Kidney (tissue), 13 donors: ENCODE measurements at regions not wholly inside any gene's neighbourhood (a gene's known extent, or its start where the extent isn't known, plus 50 kb on each side); places are given as distances from the start of the nearest gene placed in this dataset.

Experiments used
- DNase-seq, 5 donors: peaks; one replicate each; pipeline ENCODE4 v3.0.0-alpha.2; 2013 to 2020
- FAIRE-seq: peaks from 2 replicates; lab custom pipeline; 2012; peaks lifted over from hg19 to GRCh38; lab: Jason Lieb, UNC
- H3K27ac ChIP-seq, 2 donors: one replicate each; pipeline ENCODE4 v1.7.0; 2013; ENCODE audit warnings: low read depth in 2 of 2, low read length in 2 of 2, inconsistent platforms in 1 of 2
- H3K27me3 ChIP-seq: one replicate; pipeline ENCODE4 v1.7.1; 2013; ENCODE audit warnings: low read length, inconsistent platforms; ENCODE audit not compliant: control insufficient read depth, insufficient read depth
- H3K36me3 ChIP-seq, 3 donors: one replicate each; pipeline versions ENCODE4 v1.7.0 to v1.7.1; 2013; ENCODE audit warnings: low read length in 3 of 3, control low read depth in 1 of 3, inconsistent platforms in 1 of 3; ENCODE audit not compliant: insufficient read depth in 3 of 3, control insufficient read depth in 2 of 3
- H3K4me1 ChIP-seq, 3 donors: one replicate each; pipeline versions ENCODE4 v1.7.0 to v1.7.1; 2013; ENCODE audit warnings: low read length in 3 of 3, inconsistent platforms in 1 of 3, low read depth in 1 of 3; ENCODE audit not compliant: control insufficient read depth in 2 of 3, insufficient read depth in 2 of 3
- H3K4me3 ChIP-seq, 3 donors: one replicate each; pipeline versions ENCODE4 v1.7.0 to v1.8.1; 2013; ENCODE audit warnings: low read length in 3 of 3, control low read depth in 1 of 3, inconsistent platforms in 1 of 3
- H3K9ac ChIP-seq, 3 donors: one replicate each; pipeline versions ENCODE4 v1.7.0 to v1.7.1; 2013; ENCODE audit warnings: low read length in 3 of 3, control low read depth in 1 of 3, inconsistent platforms in 1 of 3
- H3K9me3 ChIP-seq, 3 donors: one replicate each; pipeline versions ENCODE4 v1.7.0 to v1.7.1; 2013; ENCODE audit warnings: low read length in 3 of 3, control low read depth in 1 of 3, inconsistent platforms in 1 of 3; ENCODE audit not compliant: control insufficient read depth in 2 of 3, insufficient read depth in 1 of 3
- intact Hi-C: fragments of 100-400 bp; cut with DNase I; formaldehyde crosslinking; loops from one replicate; pipeline ENCODE4 v1.11.1; 2022
- TF ChIP-seq, protein P1 (sequence below): IDR thresholded peaks from 3 replicates; pipeline ENCODE4 v1.5.1; 2012; ENCODE audit warnings: mild to moderate bottlenecking, moderate library complexity, borderline replicate concordance; ENCODE audit not compliant: insufficient read depth; ENCODE audit errors: extremely low read depth
- donor health status: control.
- donor health status: control.
- donor health status: control.
- donor health status: control.
- donor health status: control.
- donor health status: DM: yes; HTN: yes; CAD: no.
- donor health status: Normal renal cell carcinoma (clear cell type).

DNA sequence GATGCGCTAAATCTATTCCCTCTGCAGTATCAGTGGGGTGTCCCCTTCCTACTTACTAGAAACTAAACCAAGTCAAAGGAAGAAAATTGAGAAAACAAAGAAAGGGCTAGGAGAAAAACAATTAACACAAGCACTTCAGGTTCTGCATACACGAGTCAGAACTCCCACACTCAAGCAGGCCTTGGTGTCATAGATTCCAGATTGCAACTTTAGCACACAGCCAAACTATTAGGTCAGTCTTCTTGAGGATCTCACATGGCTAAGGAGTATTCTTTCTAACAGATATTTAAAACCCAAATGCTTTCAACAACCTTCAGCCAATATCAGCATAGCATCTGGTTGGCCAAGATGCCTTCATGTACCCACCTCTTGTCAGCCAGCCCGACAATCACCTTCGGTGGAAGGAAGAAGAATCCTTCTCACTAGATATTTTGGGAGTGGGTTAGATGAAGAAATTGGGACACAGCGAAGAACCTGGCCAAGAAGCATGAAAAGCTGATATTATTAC is 340.0 kb downstream of the VPS13C start:
- intact Hi-C loops: no loop called here
- H3K36me3 ChIP-seq: no peaks in the 10 kb centered on the region
- FAIRE-seq (no peak), DNase-seq (no peak)
- H3K27me3 ChIP-seq: no peaks in the 10 kb centered on the region
- no peak overlapping the region for H3K27ac ChIP-seq
- no peaks in the 10 kb centered on the region for H3K9me3 ChIP-seq
- TF ChIP-seq, protein P1, sequence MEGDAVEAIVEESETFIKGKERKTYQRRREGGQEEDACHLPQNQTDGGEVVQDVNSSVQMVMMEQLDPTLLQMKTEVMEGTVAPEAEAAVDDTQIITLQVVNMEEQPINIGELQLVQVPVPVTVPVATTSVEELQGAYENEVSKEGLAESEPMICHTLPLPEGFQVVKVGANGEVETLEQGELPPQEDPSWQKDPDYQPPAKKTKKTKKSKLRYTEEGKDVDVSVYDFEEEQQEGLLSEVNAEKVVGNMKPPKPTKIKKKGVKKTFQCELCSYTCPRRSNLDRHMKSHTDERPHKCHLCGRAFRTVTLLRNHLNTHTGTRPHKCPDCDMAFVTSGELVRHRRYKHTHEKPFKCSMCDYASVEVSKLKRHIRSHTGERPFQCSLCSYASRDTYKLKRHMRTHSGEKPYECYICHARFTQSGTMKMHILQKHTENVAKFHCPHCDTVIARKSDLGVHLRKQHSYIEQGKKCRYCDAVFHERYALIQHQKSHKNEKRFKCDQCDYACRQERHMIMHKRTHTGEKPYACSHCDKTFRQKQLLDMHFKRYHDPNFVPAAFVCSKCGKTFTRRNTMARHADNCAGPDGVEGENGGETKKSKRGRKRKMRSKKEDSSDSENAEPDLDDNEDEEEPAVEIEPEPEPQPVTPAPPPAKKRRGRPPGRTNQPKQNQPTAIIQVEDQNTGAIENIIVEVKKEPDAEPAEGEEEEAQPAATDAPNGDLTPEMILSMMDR: no peak
- no peak overlapping the region for H3K9ac ChIP-seq
- no peak overlapping the region for H3K4me3 ChIP-seq
- H3K4me1 ChIP-seq: no peaks in the 10 kb centered on the region

DNA sequence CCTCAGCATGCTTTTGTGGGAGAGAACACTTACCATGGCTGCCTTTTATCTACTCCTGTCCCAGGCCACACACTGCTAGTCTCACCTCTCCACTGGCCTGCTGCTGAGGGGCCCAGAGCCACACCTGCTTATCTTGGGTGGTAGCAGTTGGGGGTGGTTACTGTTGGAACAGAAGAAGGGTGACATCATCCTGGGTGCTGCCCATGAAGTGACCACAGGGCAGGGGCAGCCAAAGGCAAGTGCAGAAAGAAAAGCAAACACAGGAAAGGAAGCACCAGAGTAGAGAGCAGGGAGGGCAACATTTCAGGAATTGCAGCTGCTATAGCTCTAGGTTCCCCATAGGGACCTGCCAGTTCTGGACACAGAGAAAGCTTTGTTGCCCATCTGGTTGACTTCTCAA is 345.2 kb downstream of the VPS13C start:
- Histone ChIP-seq H3K27ac (no peak overlapping the region), H3K27me3 (no peaks in the 10 kb centered on the region), H3K4me3 (no peak overlapping the region), H3K9me3 (no peaks in the 10 kb centered on the region), H3K36me3 (no peaks in the 10 kb centered on the region), H3K4me1 (no peaks in the 10 kb centered on the region), H3K9ac (no peak overlapping the region)
- DNase-seq: no peak
- no peak for FAIRE-seq
- TF ChIP-seq, protein P1: no peak
- intact Hi-C loops: no loop called here

DNA sequence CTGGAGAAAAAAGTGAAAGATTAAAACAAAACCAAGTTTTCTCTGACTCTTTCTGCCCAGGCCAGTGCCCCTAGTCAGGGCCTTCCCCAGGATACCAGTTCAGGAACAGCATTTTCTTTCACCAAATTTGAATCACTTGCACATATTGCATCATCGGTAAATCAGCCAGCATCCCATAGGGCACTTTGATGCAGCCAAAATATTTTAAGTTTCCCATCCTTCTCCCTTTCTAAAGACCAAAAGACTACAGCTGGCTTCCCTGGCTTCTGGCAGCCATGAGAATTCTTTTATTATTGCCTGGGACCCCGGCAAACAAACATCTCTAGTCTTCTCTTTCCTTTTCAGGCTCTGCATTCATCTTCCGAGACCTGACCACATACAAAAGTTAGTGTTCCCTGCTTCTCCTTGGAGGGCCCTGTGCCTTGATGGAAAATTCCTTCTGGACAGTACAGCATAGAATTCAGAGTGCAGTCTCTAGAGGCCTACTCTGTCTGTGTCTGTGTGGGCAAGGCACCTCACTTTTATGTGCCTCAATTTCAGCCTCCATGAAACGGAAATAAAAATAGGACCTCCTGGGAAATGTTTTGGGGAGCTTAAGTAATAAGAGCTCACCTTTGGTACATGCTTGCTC is 348.0 kb downstream of the VPS13C start:
- no peak overlapping the region for H3K4me3 ChIP-seq
- intact Hi-C loops: no loop called here
- H3K27ac ChIP-seq: no peak overlapping the region
- DNase-seq (no peak), FAIRE-seq (no peak)
- no peaks in the 10 kb centered on the region for H3K27me3 ChIP-seq
- no peaks in the 10 kb centered on the region for H3K36me3 ChIP-seq
- TF ChIP-seq, protein P1: no peak
- no peaks in the 10 kb centered on the region for H3K9me3 ChIP-seq
- H3K4me1 ChIP-seq: no peaks in the 10 kb centered on the region
- H3K9ac ChIP-seq: no peak overlapping the region
